Stimulated activated CD8-positive, alpha-beta memory T cell treated with anti-CD3 and anti-CD28 coated beads, Interleukin-15, amount 100 ng/mL, for 4 hours (primary cell): ENCODE measurements at regions not wholly inside any gene's neighbourhood (a gene's known extent, or its start where the extent isn't known, plus 50 kb on each side); places are given as distances from the start of the nearest gene placed in this dataset.
"Not testable (repeated sequence)": the region's sequence is repeated elsewhere in the genome, so short reads cannot be mapped to it uniquely, and the experiment has no call there.

Experiments
- DNase-seq, 2 donors: peaks; one replicate each; pipeline ENCODE4 v3.0.0-alpha.2; 2020; ENCODE audit warnings: low read depth in 2 of 2

DNA sequence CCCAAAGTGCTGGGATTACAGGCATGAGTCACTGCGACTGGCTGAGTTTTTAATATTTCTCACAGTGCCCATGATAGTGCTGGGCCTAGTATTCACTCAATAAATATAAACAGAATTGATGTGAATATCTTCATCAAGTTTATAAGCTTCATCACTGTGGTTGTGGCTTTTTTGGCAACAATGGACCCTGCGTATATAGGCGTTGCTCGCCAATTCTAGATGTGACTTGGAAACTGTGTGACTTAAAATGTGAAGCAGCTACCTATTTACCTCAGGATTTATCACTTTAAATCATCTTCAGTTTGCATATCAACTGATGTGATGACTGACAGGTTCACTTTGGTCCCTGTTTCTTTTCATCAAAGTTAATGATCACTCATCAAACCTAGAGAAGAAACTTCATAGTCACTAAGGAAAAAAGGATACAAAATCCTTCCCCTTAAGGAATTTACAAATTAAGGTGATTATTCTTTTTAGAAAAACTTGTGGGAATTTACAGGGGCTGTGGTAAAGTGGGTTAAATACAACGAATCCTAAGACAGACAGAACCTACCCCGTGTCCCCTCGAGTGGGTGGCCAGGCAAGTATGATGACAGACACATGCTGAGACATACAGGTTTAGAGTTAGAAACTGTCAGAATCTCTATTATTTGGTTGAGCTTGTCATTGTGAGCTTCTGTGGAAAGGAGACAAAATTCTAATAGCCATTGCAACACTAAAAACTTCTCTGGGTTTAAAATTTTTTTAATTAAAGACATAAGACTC lies 101.3 kb downstream of the AKAP11 start:
- DNase-seq, result no peak

DNA sequence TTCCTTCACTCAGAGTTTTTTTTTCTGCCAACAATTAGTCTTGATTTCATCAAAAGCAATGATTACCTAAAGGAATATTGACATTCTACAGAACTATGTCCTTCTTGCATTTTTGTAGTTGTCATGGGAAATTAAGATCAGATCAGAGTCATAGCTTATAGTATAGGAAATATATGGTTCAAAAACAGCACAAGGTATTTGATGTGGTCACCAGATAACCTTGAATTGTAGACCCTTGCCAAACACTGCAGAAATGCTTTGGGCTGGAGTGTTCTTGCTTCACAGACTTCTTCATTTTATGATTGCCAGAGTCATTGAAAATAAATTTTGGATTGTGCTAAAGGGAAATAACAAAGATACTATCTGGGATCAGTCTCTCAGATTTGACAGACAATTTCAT lies 103.7 kb downstream of the AKAP11 start:
- DNase-seq, result no peak

DNA sequence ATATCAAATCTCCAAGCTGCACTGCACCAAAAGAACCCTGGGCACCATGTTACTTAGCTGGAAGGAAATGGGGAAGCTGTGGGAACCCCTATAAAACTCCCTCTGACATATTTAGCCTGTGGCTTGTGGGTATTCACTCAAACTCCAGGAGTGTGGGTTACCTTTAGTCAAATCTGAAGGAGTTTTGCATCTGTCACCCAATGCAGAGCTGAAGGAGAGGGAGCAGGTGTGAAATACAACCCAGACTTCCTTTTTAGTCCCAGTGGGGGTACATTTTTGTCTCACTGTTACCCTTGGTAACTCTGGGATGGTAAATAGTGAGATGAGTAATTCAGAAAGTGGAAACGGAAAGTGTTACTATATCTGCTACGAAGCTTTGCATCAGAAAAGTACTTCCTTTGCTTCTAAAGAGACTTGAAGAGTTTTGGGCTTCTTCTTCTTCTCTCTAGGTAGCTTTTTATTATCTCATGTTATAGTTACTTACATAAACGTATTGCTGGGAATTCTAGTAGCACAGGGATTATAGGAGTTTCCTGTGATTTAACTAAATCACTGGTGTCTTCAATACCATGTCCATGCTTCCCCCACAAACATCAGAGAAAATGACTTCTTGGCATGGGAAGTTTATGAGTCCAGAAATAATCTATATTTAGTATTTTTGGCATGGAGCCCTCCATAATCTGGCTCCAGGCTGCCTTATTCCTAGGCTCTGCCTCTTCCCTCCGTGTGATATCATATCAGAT lies 105.9 kb downstream of the AKAP11 start:
- DNase-seq, result no peak

DNA sequence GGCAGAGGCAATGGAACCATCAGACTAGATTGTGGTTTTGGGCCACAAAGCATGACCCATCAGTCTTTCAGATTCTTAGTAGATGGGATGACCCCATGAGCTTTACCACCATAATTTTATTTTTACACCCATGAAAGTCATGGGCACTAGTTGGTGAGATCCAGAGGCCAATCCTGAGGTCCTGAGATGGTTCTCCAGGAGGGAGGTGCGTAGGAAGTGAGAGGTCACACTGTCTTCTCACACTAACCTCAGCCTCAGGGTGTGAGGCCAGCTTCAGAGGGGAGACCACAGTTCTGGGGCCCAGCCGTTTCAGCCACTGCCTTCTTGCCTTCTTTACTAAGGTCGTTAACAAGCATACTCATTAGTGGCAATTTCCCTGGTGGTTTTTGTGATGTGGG lies 106.4 kb downstream of the AKAP11 start:
- no peak for DNase-seq

DNA sequence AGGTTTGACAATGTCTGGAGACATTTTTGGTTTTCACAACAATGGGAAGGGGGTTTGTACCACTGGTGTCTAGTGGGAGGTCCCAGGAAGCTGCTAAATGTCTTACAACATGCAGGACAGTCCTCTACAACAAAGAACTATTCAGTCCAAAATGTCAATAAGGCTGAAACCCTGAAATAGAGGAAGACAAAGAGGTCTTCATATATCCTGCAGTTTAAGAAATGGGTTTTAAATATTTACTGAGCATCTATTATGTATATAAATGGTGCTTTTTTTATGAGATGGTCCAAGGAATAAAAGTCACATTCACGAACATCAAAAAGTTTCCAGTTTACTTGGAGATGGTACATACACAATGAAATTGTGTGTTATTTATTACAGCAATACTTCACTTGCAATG lies 107.3 kb downstream of the AKAP11 start:
- no peak for DNase-seq

DNA sequence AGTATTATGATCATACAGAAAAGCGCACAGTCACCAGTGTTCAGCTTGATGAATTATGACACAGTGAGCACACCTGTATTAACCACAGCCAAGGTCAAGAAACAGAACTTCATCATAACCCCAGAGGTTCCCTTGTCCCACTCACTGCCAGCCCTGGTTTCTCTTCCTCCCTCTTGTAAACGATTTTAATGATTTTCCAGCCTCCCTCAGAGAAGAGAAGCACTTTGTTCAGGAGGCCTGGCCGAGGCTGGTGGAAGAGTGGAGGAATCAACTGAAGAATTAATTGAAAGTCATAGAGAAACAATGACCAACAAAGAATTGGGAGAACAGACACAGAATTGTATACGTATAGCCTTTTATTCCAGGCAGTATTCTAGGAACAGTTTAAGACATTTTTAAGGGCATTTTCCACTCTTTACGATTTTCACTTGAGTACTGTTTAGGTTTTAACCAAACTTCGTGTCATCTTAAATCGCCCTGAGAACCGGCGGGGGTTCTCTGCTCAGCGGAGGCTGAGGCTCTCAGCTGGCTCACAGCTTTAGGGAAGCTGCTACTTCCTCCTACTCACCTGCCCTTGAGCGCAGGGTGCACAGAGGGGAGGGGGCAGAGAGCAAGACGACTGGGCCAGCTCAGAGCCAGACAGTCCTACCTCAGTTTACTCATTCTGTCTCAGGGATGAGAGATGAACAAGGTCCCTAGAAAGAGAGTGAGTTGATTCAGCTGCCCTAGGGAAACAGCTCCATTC lies 108.6 kb downstream of the AKAP11 start:
- DNase-seq, result no peak

DNA sequence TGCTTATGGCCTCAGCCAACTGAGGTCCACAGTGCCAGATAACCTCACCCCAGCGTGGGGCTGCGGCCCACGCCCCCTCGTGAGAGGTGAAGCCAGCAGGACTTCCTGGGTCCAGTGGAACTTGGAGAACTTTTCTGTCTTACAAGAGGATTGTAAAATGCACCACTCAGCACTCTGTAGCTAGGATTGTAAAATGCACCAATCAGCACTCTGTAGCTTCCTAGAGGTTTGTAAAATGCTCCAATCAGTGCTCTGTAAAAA lies 109.1 kb downstream of the AKAP11 start:
- no peak for DNase-seq

DNA sequence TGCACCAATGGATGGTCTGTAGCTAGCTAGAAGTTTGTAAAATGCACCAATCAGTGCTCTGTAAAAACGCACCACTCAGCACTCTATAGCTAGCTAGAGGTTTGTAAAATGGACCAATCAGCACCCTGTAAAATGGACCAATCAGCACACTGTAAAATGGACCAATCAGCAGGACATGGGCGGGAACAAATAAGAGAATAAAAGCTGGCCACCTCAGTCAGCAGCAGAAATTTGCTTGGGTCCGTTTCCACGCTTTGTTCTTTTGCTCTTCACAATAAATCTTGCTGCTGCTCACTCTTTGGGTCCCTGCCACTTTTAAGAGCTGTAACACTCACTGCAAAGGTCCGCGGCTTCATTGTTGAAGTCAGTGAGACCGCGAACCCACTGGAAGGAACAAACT lies 109.5 kb downstream of the AKAP11 start:
- DNase-seq, result not testable (repeated sequence)

DNA sequence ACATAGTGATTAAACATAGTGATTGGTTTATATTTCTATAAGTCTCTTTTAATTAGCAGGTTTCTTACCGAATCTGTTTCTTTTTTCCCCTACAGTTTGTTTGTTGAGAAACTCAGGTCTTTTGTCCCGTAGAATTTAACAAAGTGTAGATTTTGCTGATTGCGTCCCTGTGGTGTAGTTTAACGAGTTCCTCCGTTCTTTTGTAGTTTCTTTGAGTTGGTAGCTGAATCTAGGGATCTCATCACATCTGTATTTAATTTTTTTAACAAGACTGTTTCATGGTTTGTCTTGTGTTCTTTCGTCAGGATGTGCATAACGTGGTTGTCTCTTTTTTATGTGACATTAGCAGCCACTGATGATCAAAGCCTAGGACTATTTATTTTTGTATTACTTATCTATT lies 111.1 kb downstream of the AKAP11 start:
- no peak for DNase-seq

DNA sequence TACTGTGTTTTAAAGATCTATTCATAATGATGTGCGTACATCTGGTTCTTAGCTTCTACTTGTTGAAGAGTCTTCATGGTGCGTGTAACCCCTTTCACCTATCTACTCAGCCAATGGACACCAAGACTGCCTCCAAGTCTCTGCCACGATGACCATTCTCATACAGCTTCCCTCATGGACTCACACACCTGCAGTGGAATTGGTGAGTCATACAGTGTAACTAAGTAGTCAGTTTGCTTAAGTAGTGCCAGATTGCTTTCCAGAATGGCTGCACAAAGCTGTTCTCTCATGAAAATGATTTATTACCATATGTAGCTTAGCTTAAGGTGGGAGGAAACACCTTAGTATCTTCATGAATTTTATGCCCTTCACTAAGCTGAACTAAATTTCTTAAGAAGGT lies 112.3 kb downstream of the AKAP11 start:
- DNase-seq, result no peak

DNA sequence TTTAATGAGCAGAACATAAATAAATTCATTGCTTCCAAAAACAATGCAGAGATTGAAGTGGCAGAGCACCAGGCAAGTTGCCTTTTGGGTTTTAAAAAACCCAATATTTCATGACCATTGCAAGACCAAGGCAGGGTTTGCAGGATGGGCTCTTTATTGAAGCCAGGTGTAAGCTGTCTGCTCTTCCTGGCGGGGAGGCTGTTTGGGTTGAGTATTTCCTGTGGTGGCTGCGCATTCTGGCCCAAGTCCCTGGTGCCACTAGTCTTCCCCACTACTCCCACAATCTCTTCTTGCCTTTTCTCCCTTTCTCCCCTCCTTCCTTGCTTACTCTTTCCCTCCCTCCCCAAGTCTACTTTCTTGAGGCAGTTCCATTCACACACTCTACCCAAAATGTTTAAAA lies 116.4 kb downstream of the AKAP11 start:
- no peak for DNase-seq

DNA sequence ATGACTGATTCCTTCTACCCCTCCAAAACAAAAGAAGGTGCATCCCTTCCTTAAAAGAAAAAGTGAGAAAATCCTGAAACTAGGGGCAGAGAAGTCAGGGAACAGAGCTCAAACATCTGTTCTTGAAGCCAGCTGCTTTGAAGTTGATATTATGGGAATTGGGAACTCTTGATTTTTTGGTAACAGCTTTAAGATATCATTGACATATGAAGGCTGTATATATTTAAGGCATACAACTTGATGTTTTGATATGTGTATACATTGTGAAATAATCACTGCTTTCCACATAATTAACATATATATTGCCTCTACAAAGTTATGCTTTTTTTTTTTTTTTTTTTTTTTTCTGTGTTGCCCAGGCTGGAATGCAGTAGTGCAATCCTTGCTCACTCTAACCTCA lies 117.1 kb downstream of the AKAP11 start:
- no peak for DNase-seq

DNA sequence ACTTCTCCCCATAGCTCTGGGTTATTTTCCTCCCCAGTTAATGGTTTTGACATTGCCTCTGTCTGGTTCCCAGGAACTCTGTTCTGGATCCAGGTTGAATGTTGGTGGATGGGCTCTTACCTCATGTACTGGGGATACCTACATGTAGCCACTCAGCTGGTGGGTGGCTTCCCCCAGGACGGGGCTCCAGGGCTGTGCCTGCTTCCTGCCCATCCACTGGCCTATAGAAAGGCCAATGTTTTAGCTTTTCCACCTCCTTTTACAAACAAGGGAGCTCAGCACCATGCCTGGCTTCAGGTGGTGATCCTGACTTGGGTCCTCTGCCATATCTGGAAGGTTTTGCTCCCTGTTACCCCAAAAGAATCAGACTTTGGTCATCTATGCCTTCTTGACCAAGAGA lies 120.2 kb downstream of the AKAP11 start:
- no peak for DNase-seq

DNA sequence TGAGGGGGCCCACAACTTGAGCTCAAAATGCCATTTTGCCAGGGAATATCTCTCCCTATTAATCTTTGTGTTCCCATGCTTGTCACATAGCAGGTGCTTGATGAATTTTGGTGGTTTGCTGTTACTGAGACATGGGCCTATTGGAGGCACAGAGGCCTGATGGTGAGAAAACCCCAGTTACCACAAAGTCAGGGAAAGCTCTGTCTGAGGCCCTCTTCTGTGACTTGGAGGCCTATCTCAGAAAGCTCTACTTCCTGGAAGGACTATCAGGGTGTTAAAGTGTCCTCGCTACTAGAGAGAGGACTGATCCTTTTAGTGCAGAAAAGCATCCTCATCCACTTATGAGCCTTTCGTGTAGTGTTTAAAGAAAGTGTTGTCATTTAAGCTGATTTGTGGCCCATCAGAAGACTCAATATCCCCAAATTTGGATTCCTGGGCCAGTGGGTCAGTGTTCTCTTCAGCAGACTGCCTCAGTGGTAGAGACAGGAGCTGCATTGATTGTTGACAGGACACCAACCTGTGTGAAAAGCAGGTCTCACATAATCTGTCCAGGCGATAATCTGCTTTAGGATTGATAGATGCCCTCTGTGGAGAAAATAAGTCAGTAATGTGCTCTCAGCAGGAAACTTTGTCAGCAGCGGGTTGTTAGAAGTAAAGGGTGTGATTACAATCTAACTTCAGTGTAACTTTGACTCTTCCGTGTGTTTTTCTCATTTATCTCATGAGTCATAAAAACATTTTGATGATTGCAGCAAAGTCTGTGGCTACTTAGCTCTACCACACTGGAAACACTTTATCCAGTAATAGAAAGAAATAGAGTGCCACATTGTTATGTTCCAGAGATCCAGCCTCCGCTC lies 121.0 kb downstream of the AKAP11 start:
- DNase-seq, result no peak

DNA sequence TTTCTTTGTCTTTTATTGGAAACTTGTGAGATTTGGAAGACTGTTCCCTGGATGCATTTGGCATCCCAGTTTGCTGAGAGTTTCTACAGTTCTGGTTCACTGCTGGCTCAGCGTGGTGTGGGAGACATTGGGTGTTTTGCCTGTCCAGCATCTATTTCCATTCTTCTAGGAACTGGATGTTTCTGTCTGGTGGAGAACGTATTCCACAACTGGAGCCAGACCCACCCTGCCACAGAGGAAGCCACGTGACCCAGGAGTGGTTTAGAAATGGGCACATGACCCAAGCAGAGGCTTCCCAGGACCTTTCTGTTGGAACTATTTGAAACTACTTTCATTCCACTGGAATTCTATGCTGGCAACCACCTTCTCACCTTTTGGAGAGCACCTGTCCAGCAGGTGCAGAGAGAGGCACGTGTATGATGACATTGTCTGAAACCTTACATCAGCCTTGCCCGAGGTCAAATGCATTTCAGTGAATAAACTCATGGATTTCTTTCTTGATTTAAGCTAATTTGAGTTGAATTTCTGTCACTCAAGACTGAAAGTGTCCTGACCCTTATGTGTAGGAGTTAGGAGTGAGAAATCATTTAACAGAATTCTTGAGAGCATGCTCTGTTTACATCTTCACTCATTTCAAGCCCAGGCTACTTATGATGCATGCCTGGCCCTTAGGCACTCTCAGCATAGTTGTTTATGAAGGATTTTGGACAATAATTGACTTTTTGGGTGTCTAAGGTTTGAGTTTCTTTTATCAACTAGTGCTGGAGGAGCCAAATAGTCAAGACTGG lies 121.8 kb downstream of the AKAP11 start:
- no peak for DNase-seq

DNA sequence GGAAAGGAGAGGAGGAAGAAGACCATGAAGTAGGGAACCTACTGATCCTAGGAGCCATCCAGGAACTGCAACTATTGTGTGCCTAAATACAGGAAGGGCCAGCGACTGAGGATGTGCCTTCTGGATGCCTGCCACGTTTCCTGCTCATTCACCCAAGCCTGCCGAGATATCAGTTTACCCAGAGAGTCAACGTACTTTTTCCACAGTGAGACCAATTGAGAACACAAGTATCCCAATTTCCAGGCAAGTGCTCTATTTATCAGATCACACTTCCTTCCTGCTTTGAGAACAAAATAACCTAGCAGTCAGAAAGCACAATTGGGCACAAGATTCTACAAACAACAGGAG lies 122.4 kb downstream of the AKAP11 start:
- DNase-seq, result no peak

DNA sequence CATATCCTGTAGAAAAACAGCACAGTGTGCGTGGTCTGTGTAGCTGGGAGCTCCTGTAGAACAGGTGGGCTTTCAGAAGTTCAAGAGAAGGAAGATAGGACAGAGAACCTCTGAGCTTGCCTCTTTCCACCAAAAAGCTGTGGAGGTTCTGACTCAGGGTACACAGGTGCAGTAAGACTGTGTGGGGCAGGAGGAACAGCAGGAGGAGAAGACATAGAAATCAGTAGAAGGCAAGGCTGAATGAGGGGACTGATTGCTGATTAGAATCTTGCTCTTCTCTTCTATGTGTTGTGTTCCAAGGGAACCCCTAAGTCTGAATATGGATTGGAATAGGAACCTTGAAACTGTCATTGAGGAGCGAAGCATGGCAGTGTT lies 122.7 kb downstream of the AKAP11 start:
- no peak for DNase-seq

DNA sequence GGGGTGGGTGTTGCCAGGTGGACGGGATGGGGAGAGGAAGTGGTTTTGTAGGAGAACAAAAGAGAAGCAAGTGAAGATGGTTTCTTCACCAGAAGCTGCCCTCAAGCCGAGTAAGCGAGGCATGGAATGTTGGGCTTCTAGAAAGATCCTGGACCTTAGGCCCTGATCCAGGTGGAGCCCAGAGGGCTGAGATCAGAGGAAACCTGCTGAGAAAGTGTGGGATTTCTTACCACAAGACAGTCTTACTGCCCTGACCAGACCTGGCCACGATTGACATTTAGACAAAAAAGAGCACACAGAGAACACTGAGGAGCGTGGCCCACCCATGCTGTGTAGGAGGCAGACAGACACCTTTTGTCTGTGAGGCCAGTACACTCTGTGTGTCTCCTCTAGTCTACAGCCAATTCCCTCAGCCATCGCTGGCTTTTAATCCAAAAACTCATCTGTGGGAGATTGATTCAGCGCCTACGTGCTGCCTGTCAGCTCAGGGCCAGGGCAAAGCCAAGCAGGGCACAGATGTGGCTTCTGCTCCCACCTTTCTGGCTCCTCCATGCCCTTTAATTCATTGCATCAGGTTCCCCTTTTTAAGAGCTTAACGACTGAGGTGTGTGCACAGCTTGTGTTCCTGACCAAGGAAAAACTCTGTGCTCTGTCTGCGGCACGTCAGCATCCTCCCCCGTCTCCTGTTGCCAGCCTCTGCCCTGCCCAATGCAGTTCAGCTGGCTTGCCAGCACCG lies 123.3 kb downstream of the AKAP11 start:
- DNase-seq, result no peak

DNA sequence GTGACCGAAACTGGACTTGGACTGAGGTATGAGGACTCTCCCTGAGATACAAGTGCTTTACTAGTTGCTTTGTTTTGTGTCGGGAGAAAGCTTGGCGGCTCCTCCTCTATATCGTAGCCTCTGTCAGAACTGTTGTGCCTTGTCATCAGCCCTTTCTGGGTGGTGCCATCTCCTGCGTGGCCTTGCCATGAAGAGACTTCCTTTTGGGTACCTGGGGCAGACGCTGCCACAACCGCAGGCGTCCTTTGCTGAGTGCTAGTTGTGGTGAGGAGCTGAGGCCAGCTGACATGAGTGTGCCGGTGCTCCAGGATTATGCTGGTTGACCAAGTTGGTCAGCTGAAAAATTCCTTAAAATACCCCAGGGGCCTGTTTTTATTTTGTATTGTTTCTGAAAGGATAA lies 124.5 kb downstream of the AKAP11 start:
- no peak for DNase-seq

DNA sequence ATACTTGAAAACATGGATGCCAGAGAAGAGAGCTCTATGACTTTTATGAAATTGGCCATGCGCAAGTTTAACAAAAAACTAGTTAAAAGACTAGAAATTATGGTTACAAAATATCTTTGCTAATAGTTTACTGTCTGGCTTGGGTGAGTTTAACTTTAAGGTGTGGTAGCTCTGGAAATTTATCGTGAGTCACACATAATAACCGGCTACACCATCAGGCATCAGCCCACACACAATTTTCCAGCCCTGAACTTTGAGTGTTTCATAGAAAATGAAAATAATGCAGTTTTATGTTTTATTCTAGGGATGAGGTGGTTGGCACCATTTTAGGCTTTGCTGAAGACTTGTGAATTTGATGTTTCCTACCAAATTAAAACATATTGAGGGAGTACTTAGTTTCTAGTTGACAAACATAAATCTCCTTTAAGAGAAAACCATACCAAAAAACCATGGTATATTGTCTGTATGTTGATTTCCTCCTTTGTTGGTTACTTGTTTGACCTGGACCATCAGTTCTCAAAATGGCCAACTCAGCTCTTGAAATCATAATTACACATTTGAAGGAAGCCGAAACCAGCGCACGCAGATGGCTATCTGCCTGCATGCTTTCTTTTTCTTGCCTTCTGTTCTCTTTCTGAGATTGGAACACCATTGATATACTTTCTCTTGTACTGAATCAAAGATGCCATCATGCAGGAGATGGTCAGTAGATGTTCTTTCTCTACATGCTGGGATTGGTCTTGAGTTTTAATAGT lies 125.1 kb downstream of the AKAP11 start:
- no peak for DNase-seq
